Loucy (cell line): ENCODE measurements at regions not wholly inside any gene's neighbourhood (a gene's known extent, or its start where the extent isn't known, plus 50 kb on each side); places are given as distances from the start of the nearest gene placed in this dataset.

Experiments used
- H2AFZ ChIP-seq: fragments of 200-600 bp; sonication (generic); 2 replicates; pipeline ENCODE4 v1.6.0; 2016; ENCODE audit warnings: antibody characterized with exemption, mild to moderate bottlenecking, low read length, moderate library complexity
- H3F3A ChIP-seq: fragments of 200-600 bp; 2 replicates; pipeline ENCODE4 v1.6.0; 2016; ENCODE audit warnings: antibody characterized with exemption, low read depth, mild to moderate bottlenecking
- H3K27me3 ChIP-seq: fragments of 200-600 bp; sonication (generic); 2 replicates; pipeline ENCODE4 v1.6.1; 2014; ENCODE audit warnings: low read length, mild to moderate bottlenecking; ENCODE audit not compliant: insufficient read depth, poor library complexity, severe bottlenecking
- H3K36me3 ChIP-seq: fragments of 200-600 bp; sonication (generic); 2 replicates; pipeline ENCODE4 v1.6.1; 2016; ENCODE audit warnings: low read length; ENCODE audit not compliant: insufficient read depth
- H3K4me1 ChIP-seq: fragments of 200-600 bp; sonication (generic); 2 replicates; pipeline ENCODE4 v1.5.1; 2014; ENCODE audit warnings: low read length, mild to moderate bottlenecking; ENCODE audit not compliant: insufficient read depth, poor library complexity, severe bottlenecking
- H3K4me2 ChIP-seq: fragments of 200-600 bp; sonication (generic); 2 replicates; pipeline ENCODE4 v1.6.0; 2014; ENCODE audit warnings: antibody characterized with exemption, low read length, low read depth, mild to moderate bottlenecking; ENCODE audit not compliant: poor library complexity, severe bottlenecking
- H3K4me3 ChIP-seq: fragments of 200-600 bp; sonication (generic); 2 replicates; pipeline ENCODE4 v1.5.1; 2014; ENCODE audit warnings: low read length, mild to moderate bottlenecking, mixed read lengths; ENCODE audit not compliant: poor library complexity, severe bottlenecking
- H3K79me2 ChIP-seq: fragments of 200-600 bp; sonication (generic); 2 replicates; pipeline ENCODE4 v1.6.1; 2014; ENCODE audit warnings: low read length; ENCODE audit not compliant: insufficient read depth
- H3K9ac ChIP-seq: fragments of 200-600 bp; sonication (generic); 2 replicates; pipeline ENCODE4 v1.6.0; 2014; ENCODE audit warnings: mild to moderate bottlenecking, low read depth, low read length, moderate library complexity; ENCODE audit not compliant: poor library complexity, severe bottlenecking
- H3K9me2 ChIP-seq: fragments of 200-600 bp; sonication (generic); replicated peaks from 2 replicates; pipeline ENCODE4 v1.6.1; 2016; ENCODE audit warnings: low read depth, low read length, mixed read lengths
- H3K9me3 ChIP-seq: fragments of 200-600 bp; sonication (generic); 2 replicates; pipeline ENCODE4 v1.6.1; 2014; ENCODE audit warnings: mild to moderate bottlenecking, antibody characterized with exemption, low read length, low read depth; ENCODE audit not compliant: insufficient read depth
- H4K20me1 ChIP-seq: fragments of 200-600 bp; sonication (generic); 2 replicates; pipeline ENCODE4 v1.6.0; 2014; ENCODE audit warnings: antibody characterized with exemption, low read length, mild to moderate bottlenecking; ENCODE audit not compliant: insufficient read depth, poor library complexity, severe bottlenecking
- CTCF ChIP-seq: fragments of 200-600 bp; sonication (generic); conservative IDR thresholded peaks from 2 replicates; pipeline ENCODE4 v1.5.1; 2014; ENCODE audit warnings: mild to moderate bottlenecking, antibody characterized with exemption, low read length
- EZH2phosphoT487 ChIP-seq: fragments of 200-600 bp; IDR thresholded peaks from 2 replicates; pipeline ENCODE4 v1.6.1; 2018; ENCODE audit warnings: antibody characterized with exemption, mild to moderate bottlenecking, moderate library complexity, borderline replicate concordance

- Histone ChIP-seq H3K36me3 (no peaks in the 10 kb centered on the region), H3K79me2 (no peaks in the 10 kb centered on the region), H3K9ac (no peak overlapping the region)
These were observed 221.1 kb downstream of the NPHP4 start for GRCh38 chr1:5770981-5771765.

GRCh38 chr1:5769760-5770159 lies 222.5 kb downstream of the NPHP4 start:
- no peaks in the 10 kb centered on the region for H3K4me1 ChIP-seq
- H2AFZ ChIP-seq: no peak overlapping the region
- no peaks in the 10 kb centered on the region for H3K79me2 ChIP-seq
- H3F3A ChIP-seq: no peaks in the 10 kb centered on the region
- H3K4me2 ChIP-seq: no peak overlapping the region
- no peak overlapping the region for H3K4me3 ChIP-seq
- H3K9me2 ChIP-seq: no peaks in the 10 kb centered on the region
- peaks cover 4% of the 10 kb centered on the region; the same call in 1 of the 2 replicates for H3K9me3 ChIP-seq
- H4K20me1 ChIP-seq: no peaks in the 10 kb centered on the region
- no peak for TF ChIP-seq EZH2phosphoT487
- no peak for TF ChIP-seq CTCF
- H3K9ac ChIP-seq: no peak overlapping the region
- H3K36me3 ChIP-seq: no peaks in the 10 kb centered on the region
- no peaks in the 10 kb centered on the region for H3K27me3 ChIP-seq

More at GRCh38 chr1:5770981-5771765, 221.1 kb downstream of the NPHP4 start:
- Histone ChIP-seq H3K9me2 (no peaks in the 10 kb centered on the region), H3K4me1 (no peaks in the 10 kb centered on the region), H3K4me3 (no peak overlapping the region), H3K9me3 (peaks cover 4% of the 10 kb centered on the region; the same call in 1 of the 2 replicates), H3K27me3 (no peaks in the 10 kb centered on the region), H4K20me1 (no peaks in the 10 kb centered on the region), H2AFZ (no peak overlapping the region), H3F3A (no peaks in the 10 kb centered on the region), H3K4me2 (no peak overlapping the region)
- TF ChIP-seq EZH2phosphoT487 (no peak), CTCF (no peak)

- H3K4me3 ChIP-seq: no peak overlapping the region
- H3K9ac ChIP-seq: no peak overlapping the region
- TF ChIP-seq CTCF (no peak), EZH2phosphoT487 (no peak)
- no peaks in the 10 kb centered on the region for H3K79me2 ChIP-seq
- no peaks in the 10 kb centered on the region for H3K27me3 ChIP-seq
- H3F3A ChIP-seq: no peaks in the 10 kb centered on the region
- no peaks in the 10 kb centered on the region for H4K20me1 ChIP-seq
- H3K36me3 ChIP-seq: no peaks in the 10 kb centered on the region
- H2AFZ ChIP-seq: no peak overlapping the region
- H3K9me3 ChIP-seq: peaks cover 4% of the 10 kb centered on the region; the same call in 1 of the 2 replicates
- H3K4me1 ChIP-seq: no peaks in the 10 kb centered on the region
- no peak overlapping the region for H3K4me2 ChIP-seq
- H3K9me2 ChIP-seq: no peaks in the 10 kb centered on the region
These were observed 223.1 kb downstream of the NPHP4 start for GRCh38 chr1:5769146-5769545.
